Cardiac septum (tissue), 1 donor: ENCODE measurements at regions not wholly inside any gene's neighbourhood (a gene's known extent, or its start where the extent isn't known, plus 50 kb on each side); places are given as distances from the start of the nearest gene placed in this dataset.

Experiments
- DNase-seq: peaks from one replicate; pipeline ENCODE4 v3.0.0-alpha.2; 2020; ENCODE audit warnings: low spot score
- intact Hi-C: fragments of 100-400 bp; cut with DNase I; formaldehyde crosslinking; loops from one replicate; pipeline ENCODE4 v1.14.0; 2022
- donor health status: DM: no; HTN: no; CAD: no.

DNA sequence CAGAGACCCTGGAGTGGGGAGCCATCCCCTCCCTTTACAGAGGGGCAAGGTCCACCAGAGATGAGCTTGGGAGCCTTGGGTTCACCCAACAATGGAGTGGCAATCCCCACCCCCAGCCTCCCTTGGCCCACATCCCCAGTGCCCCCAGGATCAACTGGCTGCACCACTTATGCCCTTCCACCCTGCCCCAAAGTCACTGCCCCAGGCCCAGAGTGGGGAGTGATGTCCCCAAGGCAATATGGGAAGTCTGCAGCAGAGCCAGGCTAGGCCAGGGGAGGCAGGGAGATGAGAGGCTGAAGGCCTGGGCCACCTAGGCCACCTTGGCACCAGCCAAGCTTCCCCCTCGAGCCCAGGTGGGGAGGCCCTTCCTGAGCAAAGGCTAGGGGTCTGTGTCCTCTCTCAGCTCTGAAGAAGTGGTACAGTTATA is 145.5 kb downstream of the SMAD6 start:
- intact Hi-C loops = no loop called here
- DNase-seq = peak; percentile 58

DNA sequence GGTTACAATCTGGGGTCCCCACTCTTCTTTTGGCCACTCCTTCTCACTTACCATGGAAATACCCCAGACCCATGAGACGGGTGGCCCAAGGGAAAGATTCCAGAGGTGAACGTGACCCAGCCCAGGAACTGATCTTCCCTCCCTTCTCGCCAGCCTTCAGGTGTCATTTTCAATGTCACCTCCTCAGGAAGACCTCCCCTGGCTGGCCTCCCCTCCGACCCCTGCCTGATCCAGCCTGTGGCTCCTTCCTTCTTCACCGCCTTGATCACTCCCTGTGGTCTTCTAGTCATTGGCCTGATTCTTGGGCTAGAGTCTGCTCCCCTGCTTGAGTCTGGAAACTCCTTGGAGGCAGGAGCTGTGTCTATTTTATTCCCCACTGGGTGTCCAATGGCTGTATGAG is 146.1 kb downstream of the SMAD6 start:
- peak; percentile 55 for DNase-seq
- intact Hi-C loops = loop anchor here (2.0 kb wide), 1 partner anchor 17 kb away; no protein-coding TSS in a partner anchor

DNA sequence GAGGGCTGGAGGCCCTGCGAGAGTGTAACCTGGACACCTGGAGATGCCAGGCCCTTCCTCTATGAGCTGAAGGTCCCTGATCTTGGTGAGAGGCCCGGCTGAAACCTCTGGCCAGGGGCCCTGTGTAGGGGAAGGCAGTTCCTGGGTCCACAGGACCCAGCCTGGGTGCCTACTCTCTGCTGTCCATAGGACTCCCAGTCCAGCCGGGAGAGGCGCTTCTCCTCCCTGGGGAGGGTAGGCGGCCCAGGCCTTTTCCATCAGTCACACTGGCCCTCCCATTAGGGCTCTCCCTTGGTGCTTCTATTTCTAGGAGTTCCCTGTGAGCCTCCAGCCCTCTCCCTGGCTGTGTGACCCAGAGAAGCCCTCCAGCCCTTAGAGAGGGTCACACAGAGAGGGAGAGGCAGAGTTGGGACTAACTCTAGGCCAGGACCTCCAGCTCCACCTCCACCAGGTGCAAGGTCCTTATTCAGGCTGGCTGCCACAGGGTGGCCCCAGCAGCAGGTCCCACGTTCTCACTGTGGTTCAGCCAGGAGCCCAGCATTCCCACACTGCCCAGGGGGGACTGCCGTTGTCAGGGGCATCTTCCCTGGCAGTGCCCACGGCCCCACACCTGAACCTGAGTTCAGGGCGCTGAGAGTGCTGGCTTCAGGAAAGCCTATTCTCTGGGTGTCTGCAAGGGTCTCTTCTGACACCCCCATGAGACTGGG is 146.8 kb downstream of the SMAD6 start:
- DNase-seq = peak; percentile 67
- intact Hi-C loops = loop anchor here (2.0 kb wide), 1 partner anchor 18 kb away; no protein-coding TSS in a partner anchor

DNA sequence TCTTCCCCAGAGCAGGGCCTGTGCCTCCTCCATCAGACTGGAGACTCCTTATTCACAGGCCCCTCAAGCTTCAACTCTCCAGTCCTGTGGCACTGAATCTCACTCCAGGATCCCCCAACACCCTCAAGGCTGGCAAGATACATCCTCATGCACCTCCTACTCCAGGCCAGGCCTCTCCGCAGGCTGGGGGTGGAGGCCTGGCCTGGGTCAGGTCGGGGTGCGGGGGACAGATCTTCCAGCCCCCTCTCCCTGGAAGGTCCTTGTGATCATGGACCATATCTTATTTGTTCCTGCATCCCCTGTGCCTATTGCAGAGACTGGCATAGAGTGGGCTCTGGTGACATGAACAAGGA is 147.3 kb downstream of the SMAD6 start:
- DNase-seq = peak; percentile 54
- intact Hi-C loops = loop anchor here (2.0 kb wide), 1 partner anchor 19 kb away; no protein-coding TSS in a partner anchor

DNA sequence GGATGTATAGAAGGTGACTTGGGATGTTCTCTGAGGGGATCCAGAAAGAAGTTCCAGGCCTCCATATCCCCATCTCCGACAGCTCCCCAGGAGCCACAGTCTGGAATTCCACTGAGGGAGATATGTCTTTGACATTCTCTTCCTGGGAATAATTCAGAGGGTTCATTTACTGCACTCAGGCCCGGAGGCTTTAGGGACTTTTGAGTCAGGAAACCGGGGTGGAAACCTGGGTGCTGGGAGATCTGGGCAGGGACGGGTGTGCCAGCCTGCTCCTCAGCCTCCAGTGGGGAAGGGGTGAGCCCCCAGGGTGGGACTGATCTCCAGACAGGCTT is 147.7 kb downstream of the SMAD6 start:
- intact Hi-C loops = loop anchor here (2.0 to 5.0 kb wide), 3 partner anchors 19 to 232 kb away; partner anchors contain the start of gene SMAD6
- no peak for DNase-seq

DNA sequence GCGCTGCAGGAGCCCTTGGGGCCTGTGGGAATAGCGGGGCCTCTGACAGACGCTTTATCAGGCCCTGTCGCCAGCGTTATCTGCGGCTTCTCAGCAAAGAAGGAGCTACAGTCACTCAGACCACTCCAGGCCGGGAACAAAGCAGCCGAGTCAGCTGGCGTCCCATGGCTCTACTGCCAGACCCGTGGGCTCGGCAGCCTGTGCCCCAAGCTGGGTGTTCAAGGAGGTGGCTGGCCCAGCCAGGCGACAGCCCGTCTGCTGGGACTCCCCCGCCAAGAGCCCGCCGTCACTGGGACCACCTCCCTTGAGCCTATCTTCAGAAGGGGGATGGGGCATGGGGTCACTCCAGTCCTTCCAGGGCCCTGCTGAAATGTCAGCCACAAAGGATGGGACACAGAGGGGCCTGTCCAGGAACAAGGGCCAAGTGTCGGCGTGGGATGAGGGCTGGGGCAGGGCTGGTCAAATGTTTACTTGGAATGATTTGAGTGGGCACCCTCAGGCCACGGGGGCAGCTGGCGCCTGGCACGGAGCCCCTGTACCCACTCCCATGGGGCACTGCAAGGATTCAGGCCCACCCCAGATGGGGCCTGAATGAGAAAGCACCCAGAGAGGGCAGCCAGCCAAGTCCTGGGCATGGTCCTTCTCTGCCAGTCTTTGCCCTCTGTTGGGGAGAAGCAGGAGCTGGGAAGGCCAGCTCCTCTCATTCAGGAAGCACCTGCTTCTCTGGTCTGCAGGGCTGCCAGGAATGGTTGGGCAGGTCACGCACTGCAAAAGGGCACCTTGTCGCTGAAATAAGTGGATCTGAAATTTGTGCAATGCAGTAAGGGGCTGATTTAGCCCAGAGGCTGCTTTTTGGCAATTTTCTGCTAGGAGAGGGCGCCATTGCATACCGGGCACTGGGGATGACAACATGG is 148.3 kb downstream of the SMAD6 start:
- intact Hi-C loops = loop anchor here (2.0 to 5.0 kb wide), 2 partner anchors 148 to 233 kb away; partner anchors contain the start of gene SMAD6
- DNase-seq = peak; percentile 79

DNA sequence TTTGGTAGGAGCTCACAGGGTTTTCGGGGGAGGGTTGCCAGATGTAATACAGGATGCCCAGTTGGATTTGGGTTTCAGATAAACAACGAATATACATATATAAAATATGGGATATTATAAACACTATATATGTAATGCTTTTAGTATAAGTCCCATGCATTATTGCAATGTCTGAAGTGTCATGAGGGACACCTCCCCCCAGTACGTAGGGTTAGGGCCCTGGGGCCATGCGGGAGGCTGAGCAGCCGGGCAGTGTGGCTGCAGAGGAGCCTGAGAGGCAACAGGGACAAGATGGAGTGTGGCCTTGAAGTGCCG is 148.9 kb downstream of the SMAD6 start:
- intact Hi-C loops = loop anchor here (1.0 to 5.0 kb wide), 3 partner anchors 77 to 234 kb away; partner anchors contain the start of gene SMAD6
- DNase-seq = no peak

DNA sequence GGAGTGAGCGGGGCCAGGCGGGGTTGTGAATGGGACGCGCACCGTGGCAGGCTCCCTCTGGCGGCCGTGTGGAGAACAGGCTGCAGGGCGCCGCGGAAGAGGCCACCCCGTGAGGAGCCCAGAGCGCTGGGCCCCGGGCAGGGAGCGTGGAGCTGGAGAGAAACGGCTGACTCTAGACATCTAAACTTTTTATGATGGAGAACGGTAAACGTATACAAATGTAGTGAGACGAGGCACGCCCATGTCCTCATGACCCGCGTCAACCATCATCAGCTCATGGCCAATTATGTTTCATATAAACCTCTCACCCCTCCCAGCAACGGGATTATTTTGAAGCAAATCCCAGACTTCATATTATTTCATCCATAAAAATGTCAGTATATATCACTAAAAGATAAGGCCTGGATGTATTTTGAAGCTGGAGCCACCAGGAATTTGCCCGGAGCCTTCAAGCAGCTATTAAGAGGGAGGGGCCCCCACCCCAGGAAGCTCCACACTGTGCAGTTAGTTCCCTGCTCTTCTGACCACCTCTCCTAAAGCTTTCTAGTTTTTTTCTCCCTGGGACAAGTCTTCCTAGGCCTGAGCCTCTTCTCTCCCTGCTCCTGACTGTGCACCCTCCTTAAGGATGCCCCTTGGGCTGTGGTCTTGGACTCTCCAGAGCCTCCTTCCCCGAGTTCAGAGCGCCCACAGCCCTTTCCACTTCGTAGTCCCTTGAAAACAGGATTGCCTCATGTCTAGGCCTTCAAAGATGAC is 149.5 kb downstream of the SMAD6 start:
- intact Hi-C loops = loop anchor here (1.0 to 5.0 kb wide), 4 partner anchors 77 to 247 kb away; partner anchors contain the start of gene SMAD6
- DNase-seq = peak; percentile 91

DNA sequence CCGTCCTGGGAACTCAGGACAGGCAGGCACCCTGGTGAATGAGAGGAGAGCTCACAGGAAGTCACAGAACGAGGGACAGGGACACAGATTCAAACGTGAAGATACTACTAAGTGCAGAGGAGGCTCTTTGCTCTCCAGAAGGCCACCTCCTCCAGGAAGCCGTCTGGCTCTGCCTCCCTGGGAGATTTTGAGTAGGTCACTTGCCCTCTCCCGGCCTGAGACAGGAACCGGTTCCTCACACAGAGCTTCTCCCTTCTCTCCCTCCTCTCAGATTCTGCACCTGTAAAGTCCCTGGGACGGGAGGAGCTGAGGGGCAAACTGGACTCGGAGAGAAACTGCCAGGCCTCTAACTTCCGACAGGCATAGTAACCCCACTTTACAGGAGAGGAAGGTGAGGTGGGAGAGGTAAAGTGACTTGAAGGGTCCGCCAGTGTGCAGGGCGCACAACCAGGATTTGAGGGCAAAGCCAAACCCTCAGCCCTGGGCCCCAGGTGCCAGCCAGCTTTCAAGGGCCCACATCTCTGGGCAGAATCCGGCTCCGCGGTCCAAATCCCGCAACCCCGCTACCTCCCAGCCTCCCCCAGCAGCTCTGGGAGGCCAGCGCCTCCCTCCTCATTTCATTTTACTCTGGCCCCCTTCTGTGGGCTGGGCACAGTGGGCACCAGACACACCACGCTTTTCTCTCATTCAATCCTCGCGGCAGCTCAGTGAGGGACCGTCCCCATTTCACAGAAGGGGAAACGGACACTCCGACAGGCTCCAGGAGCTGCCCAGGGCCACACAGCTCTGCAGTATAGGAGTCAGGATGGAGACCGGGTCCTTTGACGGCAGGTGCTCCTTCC is 150.2 kb downstream of the SMAD6 start:
- DNase-seq = peak; percentile 65
- intact Hi-C loops = loop anchor here (2.0 to 5.0 kb wide), 2 partner anchors 235 to 247 kb away; no protein-coding TSS in a partner anchor

DNA sequence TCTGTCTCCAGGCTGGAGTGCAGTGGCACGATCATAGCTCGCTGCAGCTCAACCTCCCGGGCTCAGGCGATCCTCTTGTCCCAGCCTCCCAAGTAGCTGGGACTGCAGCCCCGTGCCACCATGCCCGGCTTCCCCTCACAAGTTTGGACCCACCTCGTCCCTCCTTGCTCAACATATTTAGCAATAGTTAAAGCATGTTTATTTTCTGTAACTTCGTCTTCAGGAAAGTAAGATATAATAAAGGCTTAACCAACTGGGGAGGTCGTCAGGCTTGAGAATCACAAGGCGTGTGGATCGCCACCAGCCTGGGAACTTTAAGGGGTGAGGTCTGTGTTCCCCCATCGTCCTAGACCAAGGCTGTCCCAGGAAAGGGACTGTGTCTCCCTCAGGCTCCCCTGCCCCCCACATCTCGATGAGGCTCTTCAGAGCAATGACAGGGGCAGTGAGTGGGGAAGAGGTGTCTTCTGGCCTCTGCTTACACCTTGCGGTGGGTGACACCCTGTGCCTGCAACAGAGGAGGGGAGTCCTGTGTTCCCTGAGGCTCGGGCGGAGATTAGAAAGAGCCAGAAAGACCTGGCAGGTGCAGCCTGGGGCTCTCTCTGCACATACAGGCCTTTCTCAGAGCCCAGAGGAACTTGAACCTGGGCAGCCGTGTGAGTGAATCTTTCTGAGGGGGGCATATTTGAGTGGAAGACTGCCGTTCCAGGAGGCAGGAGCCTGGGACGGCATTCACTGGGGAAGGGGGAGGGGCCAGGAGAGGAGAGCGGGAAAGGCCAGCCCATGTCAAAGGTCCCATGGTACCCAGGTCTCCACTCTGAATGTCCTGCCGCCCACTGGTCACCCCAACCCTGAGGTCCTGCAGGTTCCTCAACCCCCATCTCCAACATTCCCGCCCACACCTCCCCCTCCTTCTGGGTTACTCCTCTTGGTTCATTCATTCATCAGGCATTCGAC is 152.3 kb downstream of the SMAD6 start:
- DNase-seq = peak; percentile 66
- intact Hi-C loops = loop anchor here (5.0 kb wide), 1 partner anchor 237 kb away; no protein-coding TSS in a partner anchor

DNA sequence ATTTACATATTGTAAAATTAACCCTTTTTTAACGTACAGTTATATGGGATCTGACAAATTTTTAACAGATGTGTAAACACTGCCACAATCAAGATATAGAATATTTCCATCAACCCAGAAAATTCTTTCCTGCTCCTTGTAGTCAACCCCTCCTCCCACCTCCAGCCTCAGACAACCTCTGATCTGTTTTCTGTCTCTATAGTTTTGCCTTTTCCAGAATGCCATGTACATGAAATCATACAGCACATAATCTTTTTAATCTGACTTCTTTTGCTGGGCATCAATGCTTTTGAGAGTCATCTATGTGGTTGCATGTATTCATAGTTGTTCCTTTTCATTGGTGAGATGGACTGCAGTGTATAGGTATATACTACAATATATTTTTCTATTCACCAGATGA is 153.0 kb downstream of the SMAD6 start:
- DNase-seq = no peak
- intact Hi-C loops = no loop called here

DNA sequence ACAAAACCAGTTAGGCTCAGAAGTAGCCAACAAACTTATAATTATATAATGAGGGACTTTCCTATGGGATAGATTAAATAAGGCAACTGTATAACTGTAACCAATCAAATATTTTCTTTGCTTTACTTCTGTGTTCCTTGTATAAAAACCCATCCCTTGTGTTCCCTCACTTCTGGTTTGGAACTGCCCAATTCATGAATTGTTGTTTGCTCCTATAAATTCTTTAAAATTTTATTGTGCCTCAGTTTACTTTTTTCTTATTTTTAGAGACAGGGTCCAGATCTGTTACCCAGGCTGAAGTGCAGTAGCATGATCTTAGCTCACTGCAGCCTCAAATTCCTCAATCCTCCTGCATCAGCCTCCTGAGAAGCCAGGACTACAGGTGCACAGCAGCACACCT is 155.7 kb downstream of the SMAD6 start:
- intact Hi-C loops = no loop called here
- DNase-seq = no peak

DNA sequence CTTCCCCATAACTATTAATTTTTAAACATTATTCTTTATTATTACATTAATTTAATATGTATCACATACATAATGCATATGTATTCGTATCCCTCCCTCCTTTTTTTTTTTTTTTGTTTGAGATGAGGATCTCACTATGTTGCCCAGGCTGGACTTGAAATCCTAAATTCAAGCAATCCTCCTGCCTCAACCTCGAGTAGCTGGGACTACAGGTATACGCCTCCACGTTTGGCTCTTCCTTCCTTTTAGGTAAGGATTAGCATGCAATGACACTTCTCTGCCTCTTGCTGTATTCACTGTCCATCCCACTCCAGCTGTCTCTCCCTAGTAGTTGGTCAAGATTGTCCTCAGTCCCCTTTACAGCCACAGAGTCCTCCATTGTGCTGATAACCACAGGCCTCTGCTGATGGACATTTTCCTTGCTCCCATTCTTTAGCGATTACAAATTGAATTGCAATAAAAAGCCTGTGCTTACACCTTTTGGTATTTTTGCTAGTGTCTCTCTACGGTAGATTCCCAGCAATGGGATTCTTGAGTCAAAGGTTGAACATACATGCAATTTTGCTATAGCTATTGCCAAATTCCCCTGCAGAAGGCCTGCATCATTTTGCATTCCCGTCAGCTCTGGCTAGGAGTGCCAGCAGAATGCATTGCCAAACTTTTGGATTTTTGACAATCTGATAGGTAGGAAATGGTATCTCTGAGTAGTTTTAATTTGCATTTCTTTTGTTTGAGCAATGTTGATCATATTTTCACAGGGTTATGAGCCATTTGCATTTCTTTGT is 156.6 kb downstream of the SMAD6 start:
- intact Hi-C loops = no loop called here
- no peak for DNase-seq

DNA sequence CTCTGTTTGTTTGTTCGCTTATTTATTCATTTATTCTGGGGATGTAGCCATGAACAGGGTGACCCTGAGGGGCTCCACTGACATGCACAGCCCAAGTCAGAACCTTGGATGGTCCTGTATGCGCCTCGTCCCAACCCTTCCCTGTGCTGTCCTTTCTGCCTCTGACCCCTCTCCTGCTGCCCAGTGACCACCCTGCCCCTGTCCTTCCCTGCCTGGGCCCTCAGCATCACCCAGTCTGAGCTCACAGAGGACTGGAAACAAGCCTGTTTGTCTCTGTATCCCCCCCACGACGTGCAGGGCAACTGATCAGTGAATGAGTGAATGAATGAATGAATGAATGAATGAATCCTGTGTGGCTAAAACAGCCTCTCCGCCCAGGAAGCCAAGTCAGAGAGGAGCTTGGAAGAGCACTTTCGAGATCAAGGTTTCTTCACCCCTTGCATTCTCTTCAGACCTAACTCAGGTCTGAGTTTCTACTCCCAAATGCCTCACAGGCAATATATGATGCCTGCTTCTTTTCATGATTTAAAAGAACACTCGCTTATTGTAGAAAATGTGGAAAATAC is 157.7 kb downstream of the SMAD6 start:
- intact Hi-C loops = no loop called here
- DNase-seq = peak; percentile 35

DNA sequence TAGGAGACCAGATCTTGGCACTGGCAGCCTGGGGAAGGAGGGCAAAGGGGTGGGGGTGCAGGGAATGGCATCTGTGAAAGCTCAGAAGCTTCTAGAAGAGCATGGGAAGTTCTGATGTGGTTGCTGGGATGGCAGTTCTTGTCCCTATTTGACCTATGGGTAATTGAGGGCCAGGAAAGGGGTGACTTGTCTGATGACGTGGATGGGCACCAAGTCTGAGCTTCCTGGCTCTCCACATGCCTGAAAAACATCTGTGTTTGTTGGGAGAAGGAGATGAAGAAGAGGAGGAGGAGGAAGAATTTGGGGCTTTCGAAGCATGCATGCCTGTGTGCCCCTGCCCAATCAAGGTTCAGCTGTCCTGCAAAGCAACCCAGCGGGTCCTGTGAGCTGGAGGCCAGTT is 158.8 kb downstream of the SMAD6 start:
- DNase-seq = peak; percentile 20
- intact Hi-C loops = no loop called here

DNA sequence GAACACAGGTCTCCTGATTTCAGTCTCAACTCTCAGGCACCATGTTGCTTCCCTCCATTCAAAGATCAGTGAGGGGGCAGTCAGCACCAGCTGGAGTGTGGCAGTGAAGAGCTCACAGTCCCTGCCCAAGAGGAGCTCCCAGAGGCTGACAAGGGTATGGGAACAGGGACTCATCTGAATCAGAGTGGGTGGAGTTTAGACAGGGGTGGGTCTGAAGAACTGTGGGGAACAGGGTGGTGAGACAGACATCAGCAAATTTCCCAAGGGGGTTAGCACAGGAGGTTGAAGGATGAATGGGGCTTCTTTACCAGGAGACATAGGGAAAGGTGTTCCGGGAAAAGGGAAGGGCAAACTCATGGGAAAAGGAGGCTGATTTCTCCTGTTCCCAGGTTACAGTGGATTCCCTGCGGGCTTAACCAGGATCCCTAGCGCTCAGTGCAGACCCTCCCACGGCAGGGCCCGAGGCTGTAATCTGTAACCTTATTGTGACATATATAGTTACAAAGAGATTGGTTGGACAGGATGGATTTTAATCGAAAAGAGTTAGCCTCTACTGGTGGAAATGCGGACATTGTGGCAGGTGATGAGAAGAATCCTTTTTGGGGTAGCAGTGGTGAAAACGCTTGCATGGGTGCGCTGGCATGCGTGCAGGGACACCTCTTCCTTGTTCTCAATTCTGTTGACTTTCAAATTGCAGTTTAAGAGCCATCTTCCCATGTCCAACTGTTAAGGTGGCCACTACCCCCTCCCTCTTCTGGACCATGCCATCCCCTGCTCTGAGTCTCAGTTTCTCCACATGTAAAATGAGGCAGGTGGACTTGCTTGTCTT is 160.3 kb downstream of the SMAD6 start:
- peak; percentile 58 for DNase-seq
- intact Hi-C loops = no loop called here
